ENCODE measurements at regions not wholly inside any gene's neighbourhood (a gene's known extent, or its start where the extent isn't known, plus 50 kb on each side); places are given as distances from the start of the nearest gene placed in this dataset.
A peak's percentile ranks its signal among the peaks of the same experiment; 100 is the strongest.

- no peak for DNase-seq
Observed at GRCh38 chrX:43525901-43526610, 130.0 kb upstream of the MAOA start.

DNA sequence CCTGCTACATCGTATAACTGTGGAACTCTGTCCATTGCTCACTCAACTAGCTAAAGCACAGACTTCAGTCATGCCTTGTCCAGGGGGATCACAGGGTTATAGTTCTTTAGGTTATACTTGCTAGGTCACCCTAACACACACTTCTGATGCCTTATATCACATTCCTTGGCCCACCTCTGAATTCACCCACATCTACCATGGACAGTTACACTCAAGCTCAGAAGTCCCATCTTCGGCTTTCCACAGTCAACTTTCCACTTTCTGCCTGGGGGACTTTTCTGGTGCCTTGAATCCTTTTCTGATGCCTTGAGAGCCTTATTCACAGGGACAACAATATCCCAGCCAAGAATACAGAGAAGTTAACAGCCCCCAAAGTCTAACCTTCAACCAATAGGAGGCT is 129.2 kb upstream of the MAOA start:
- no peak for DNase-seq

GRCh38 chrX:43527801-43528200 is 128.3 kb upstream of the MAOA start:
- no peak for DNase-seq

DNA sequence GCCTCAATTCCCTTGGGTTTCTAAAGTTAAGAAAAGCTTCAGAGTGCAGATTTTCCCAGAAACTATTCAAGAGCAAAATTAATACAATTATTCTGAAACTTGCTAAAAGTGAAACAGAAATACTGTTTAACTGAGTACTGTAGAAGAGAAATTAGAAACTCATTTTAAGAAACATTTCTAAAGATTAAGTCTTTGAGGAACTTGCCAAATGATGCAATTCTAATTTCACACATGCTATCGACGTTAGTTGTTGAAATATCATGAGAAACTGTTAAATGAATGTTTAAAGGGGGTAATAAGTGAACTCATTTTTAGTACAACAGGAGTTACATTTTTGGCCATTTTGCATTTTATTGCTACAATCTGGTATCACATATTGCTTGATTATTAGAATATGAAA is 125.3 kb upstream of the MAOA start:
- DNase-seq, result no peak

DNA sequence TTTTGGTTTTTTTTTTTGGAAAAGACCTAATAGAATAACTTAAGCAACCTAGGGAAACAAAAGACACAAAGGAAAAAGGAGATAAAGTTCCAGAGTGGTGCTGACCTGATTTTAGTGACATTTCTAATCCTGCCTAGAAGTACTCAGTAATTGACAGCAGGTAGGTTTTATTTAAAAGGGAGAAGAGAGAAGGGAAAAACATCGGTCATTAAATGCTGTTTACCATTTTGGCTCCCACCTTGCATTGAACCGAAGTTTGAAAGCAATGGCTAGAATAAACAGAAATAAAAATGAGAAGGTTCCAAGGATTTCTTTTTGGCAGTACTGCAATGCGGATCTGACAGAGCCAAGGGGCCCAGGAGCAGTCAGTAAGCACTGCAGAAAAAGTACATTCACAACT is 115.8 kb upstream of the MAOA start:
- DNase-seq, result no peak

DNA sequence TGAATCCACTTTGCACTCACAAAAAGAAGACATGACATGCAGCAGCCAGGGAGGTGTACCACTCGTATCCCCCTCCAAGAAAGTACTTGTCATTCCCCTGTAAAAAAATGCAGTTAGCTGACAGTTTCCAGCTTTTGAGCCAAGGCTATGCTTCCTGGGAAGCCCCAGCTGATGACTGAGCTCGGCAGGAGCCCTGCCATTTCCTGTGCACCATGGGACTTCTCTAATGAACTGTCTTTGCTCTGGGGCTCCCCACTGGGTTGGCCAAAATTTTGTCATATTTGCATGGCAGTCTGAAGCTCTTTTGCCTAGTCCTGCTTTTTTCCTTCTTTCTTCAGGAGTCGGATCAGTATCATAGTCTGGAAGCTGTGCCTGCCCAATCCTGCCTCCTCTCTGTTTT is 104.5 kb upstream of the MAOA start:
- DNase-seq, result no peak

GRCh38 chrX:43552156-43552555 is 103.9 kb upstream of the MAOA start:
- DNase-seq, result no peak

GRCh38 chrX:43552703-43553102 is 103.4 kb upstream of the MAOA start:
- DNase-seq, result no peak

- DNase-seq, result no peak
Observed at GRCh38 chrX:43553257-43553656, 102.8 kb upstream of the MAOA start.

GRCh38 chrX:43556207-43556606 is 99.9 kb upstream of the MAOA start:
- DNase-seq, result no peak

- DNase-seq, result peak; percentile 67
Observed at GRCh38 chrX:43557792-43558191, 98.3 kb upstream of the MAOA start.

- DNase-seq, result peak; percentile 21
Observed at GRCh38 chrX:43559644-43560043, 96.5 kb upstream of the MAOA start.

- DNase-seq, result no peak
Observed at GRCh38 chrX:43560247-43560946, 95.7 kb upstream of the MAOA start.

- DNase-seq, result no peak
Observed at GRCh38 chrX:43562372-43562771, 93.7 kb upstream of the MAOA start.

DNA sequence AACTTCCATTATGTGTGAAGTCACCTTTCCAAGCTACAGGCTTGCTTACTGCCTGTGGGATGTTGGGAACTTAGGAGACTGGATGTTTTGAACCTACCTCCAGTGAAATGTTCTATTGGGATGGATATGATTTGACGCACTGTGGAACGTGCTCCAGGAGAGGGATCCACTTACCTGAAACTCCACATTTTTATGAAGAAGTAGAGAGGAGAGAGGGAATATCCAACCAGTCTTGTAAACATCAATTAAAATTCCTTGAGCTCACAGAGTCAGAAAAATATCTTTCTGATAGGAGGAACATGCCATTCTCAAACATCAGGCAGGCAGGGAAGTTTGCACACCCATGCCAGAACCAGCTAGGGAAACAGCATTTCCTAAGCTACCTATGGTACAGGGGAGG is 91.1 kb upstream of the MAOA start:
- no peak for DNase-seq

- no peak for DNase-seq
Observed at GRCh38 chrX:43566170-43566569, 89.9 kb upstream of the MAOA start.

GRCh38 chrX:43573441-43574015 is 82.6 kb upstream of the MAOA start:
- DNase-seq, result no peak

DNA sequence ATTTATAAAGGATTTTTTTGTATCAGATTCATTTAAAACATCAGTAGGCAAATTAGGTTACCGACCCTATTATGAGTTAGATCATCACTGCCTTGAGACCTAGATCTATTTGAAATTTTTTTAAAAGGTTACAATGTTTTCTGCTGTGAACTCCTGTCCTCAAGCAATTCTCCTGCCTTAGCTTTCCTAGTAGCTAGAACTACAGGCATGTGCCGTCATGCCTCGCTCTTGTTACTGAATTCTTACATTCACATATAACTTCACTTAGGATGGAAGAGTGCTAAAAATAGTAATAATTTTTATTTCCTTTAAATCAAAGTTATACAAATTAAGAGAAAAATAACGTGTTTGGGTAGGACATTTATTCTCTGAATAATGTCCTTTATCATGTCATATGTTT is 75.5 kb upstream of the MAOA start:
- DNase-seq, result no peak

- DNase-seq, result no peak
Observed at GRCh38 chrX:43581167-43581566, 74.9 kb upstream of the MAOA start.

DNA sequence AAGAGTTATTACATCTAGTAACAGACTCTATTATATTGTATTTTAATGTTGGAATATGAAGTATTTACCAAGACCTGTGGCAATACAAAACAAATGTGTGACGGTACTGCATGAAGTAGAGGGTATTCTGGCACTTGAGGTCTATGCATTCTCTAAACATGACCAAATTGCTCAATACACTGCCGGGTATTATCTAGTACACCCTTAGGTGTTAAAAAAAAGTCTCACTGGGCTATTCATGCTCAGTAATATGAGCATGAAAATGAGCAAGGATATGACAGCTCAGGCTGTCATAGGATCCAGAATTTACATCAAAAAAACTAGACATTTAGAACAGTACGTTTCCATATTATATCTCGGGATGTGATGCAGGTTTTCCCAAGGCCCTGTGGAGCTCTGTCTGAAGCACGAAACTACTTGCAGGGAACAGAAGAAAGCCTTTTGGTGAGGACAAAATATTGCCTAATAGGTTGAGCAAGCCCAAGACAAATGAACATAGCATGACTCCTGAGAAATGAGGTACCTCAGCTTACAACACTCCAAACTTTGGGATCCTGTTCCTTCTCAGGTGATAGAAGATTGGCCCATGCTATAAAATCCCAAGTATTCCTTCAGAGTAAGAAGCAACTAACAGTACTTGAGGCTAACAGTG is 74.1 kb upstream of the MAOA start:
- no peak for DNase-seq

DNA sequence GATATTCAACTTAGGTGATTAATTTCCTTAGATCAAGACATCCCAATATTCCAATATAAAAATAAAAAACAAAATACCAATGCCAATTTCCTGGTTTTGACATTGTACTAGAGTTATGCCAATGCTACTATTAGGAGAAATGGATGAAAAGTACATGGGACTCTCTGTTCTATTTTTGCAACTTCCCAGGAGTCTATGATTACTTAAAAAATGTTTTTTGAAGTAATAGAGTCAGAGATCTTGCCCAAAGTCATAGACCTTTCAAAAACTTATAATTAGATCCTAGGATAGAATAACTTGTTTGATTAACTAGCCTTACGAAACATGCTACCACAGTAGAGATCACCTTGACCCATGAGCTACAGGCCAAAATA is 73.6 kb upstream of the MAOA start:
- no peak for DNase-seq

DNA sequence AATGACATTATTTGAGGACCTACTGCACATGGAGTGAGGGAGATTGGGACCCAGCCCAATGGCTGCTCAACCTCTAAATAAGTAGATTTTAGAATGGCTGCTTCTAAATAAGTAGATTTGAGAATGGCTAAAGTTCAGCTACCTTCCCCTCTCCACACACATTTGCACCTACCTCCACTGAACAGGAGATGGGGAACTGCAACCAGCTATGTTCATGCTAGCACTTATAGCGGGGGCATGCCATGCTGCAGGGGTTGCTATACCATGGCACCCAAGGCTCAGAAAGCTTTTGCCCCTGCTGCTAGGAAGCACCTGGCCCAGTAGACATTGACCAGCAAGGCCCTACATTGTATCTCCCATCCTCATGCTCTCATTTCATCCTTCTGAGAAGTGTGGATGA is 70.2 kb upstream of the MAOA start:
- DNase-seq, result no peak

DNA sequence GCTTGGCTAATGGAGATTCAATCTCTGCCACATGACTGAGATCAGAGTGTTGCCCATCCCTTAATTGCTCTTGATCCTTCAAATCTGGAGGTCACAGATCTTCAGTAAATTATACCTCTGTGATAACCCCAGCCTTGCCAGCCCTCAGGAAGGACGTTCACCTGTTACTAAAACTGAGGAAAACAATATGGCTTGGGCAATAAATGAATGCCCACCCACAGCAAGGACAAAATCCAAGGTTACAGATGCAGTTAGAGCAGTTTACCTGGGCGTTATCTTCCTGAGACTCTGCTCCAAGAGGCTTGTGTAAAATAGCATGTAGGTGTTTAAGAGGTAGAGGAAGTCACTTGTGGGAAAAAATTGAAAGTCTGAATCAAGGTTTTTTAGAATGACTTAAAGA is 69.3 kb upstream of the MAOA start:
- no peak for DNase-seq

GRCh38 chrX:43589735-43590134 is 66.4 kb upstream of the MAOA start:
- DNase-seq, result no peak
